PC-3 (cell line): ENCODE measurements at regions not wholly inside any gene's neighbourhood (a gene's known extent, or its start where the extent isn't known, plus 50 kb on each side); places are given as distances from the start of the nearest gene placed in this dataset.

Experiments used
- ATAC-seq: fragments of 200-7000 bp; cut with Tn5 transposase; 2 replicates; pipeline ENCODE4 v1.9.1; 2020; ENCODE audit warnings: mild to moderate bottlenecking, moderate library complexity
- BruUV-seq: library from RNA; stranded (reverse); fragments of 400-500 nt; replicated peaks from 2 replicates; lab custom pipeline; 2021; lab: Mats Ljungman, UMichigan
- CTCF ChIA-PET: fragments of 300-600 bp; sonication (Branson Sonifier 250); formaldehyde crosslinking; loops from one replicate; lab custom pipeline; 2022; ENCODE audit warnings: antibody characterized with exemption; lab: Charles Lee
- POLR2A ChIA-PET: fragments of 300-600 bp; sonication (Branson Sonifier 250); formaldehyde crosslinking; loops from one replicate; lab custom pipeline; 2022; ENCODE audit warnings: antibody characterized with exemption; ENCODE audit not compliant: unreplicated experiment; lab: Charles Lee
- DNase-seq: peaks from one replicate; pipeline ENCODE4 v3.0.0-alpha.2; 2015
- H2AFZ ChIP-seq: fragments of 300-600 bp; sonication (generic); 2 replicates; pipeline ENCODE4 v1.6.0; 2016; ENCODE audit warnings: antibody characterized with exemption, low read length
- H3F3A ChIP-seq: fragments of 300-600 bp; sonication (generic); one replicate; pipeline ENCODE4 v1.6.0; 2017; ENCODE audit warnings: antibody characterized with exemption, low read length, control low read depth, mild to moderate bottlenecking; ENCODE audit not compliant: unreplicated experiment
- H3K27ac ChIP-seq: fragments of 300-600 bp; sonication (generic); 2 replicates; pipeline ENCODE4 v1.5.1; 2016; ENCODE audit warnings: mild to moderate bottlenecking, low read length
- H3K27me3 ChIP-seq: fragments of 300-600 bp; sonication (generic); 2 replicates; pipeline ENCODE4 v1.6.1; 2016; ENCODE audit warnings: low read length, mixed read lengths
- H3K36me3 ChIP-seq: fragments of 300-600 bp; sonication (generic); 2 replicates; pipeline ENCODE4 v1.6.1; 2016; ENCODE audit warnings: low read depth, mixed run types, low read length, mixed read lengths
- H3K4me1 ChIP-seq: fragments of 300-600 bp; sonication (generic); 2 replicates; pipeline ENCODE4 v1.5.1; 2016; ENCODE audit warnings: low read length; ENCODE audit not compliant: insufficient read depth
- H3K4me2 ChIP-seq: fragments of 300-600 bp; sonication (generic); 2 replicates; pipeline ENCODE4 v1.6.0; 2016; ENCODE audit warnings: low read length
- H3K4me3 ChIP-seq: fragments of 300-600 bp; sonication (generic); 2 replicates; pipeline ENCODE4 v1.5.1; 2016; ENCODE audit warnings: mild to moderate bottlenecking, low read length, mixed read lengths
- H3K79me2 ChIP-seq: fragments of 300-600 bp; sonication (generic); 2 replicates; pipeline ENCODE4 v1.6.1; 2017; ENCODE audit warnings: low read length, mixed read lengths
- H3K9ac ChIP-seq: fragments of 300-600 bp; sonication (generic); 2 replicates; pipeline ENCODE4 v1.6.0; 2016; ENCODE audit warnings: mild to moderate bottlenecking, low read length
- H3K9me2 ChIP-seq: fragments of 300-600 bp; sonication (generic); replicated peaks from 2 replicates; pipeline ENCODE4 v1.6.1; 2016; ENCODE audit warnings: mixed run types, low read length, mixed read lengths
- H3K9me3 ChIP-seq: fragments of 300-600 bp; sonication (generic); 2 replicates; pipeline ENCODE4 v1.6.1; 2016; ENCODE audit warnings: low read length, mixed read lengths
- H4K20me1 ChIP-seq: fragments of 300-600 bp; sonication (generic); 2 replicates; pipeline ENCODE4 v1.6.1; 2016; ENCODE audit warnings: low read length, mixed read lengths
- CTCF ChIP-seq: fragments of 300-600 bp; sonication (generic); conservative IDR thresholded peaks from 2 replicates; pipeline ENCODE4 v1.5.1; 2017; ENCODE audit warnings: antibody characterized with exemption, low read depth, mild to moderate bottlenecking, low read length
- EZH2 ChIP-seq: fragments of 300-600 bp; sonication (generic); IDR thresholded peaks from one replicate; pipeline ENCODE4 v1.6.1; 2017; ENCODE audit warnings: antibody characterized with exemption, mild to moderate bottlenecking, low read length; ENCODE audit not compliant: unreplicated experiment
- EZH2phosphoT487 ChIP-seq: fragments of 300-600 bp; sonication (generic); IDR thresholded peaks from 2 replicates; pipeline ENCODE4 v1.6.1; 2018; ENCODE audit warnings: mild to moderate bottlenecking, antibody characterized with exemption, low read length, borderline replicate concordance
- intact Hi-C: fragments of 100-400 bp; cut with micrococcal nuclease; formaldehyde crosslinking; loops from 2 replicates; pipeline ENCODE4 v1.9.0; 2023

- TF ChIP-seq EZH2 (no peak), EZH2phosphoT487 (no peak), CTCF (no peak)
- ATAC-seq (no peak), DNase-seq (peak; percentile 35)
- Histone ChIP-seq H3K9me3 (no peaks in the 10 kb centered on the region), H3K27ac (no peak overlapping the region), H3K36me3 (no peaks in the 10 kb centered on the region), H3K79me2 (no peaks in the 10 kb centered on the region), H3K9ac (no peak overlapping the region), H2AFZ (peak overlapping the region; percentile 15; the same call in 1 of the 2 replicates), H3K4me3 (no peak overlapping the region), H3F3A (no peaks in the 10 kb centered on the region), H3K9me2 (no peaks in the 10 kb centered on the region), H3K4me1 (no peaks in the 10 kb centered on the region), H3K4me2 (no peak overlapping the region), H3K27me3 (no peaks in the 10 kb centered on the region), H4K20me1 (no peaks in the 10 kb centered on the region)
- CTCF ChIA-PET: no interaction called here
- BruUV-seq: no TSS peak
- POLR2A ChIA-PET: no interaction called here
- intact Hi-C loops: no loop called here
Measured at GRCh38 chr2:62383846-62384245, 122.1 kb downstream of the TMEM17 start.

- H3K27me3 ChIP-seq: no peaks in the 10 kb centered on the region
- POLR2A ChIA-PET: no interaction called here
Measured at GRCh38 chr2:62382757-62383156, 123.2 kb downstream of the TMEM17 start.

GRCh38 chr2:62382122-62382521 lies 123.9 kb downstream of the TMEM17 start:
- Histone ChIP-seq H3K9ac (no peak overlapping the region), H4K20me1 (no peaks in the 10 kb centered on the region), H3K27ac (no peak overlapping the region), H3K79me2 (no peaks in the 10 kb centered on the region), H3K4me2 (no peak overlapping the region), H3K9me3 (no peaks in the 10 kb centered on the region), H3K4me1 (no peaks in the 10 kb centered on the region), H3K27me3 (no peaks in the 10 kb centered on the region), H3K9me2 (no peaks in the 10 kb centered on the region), H3K4me3 (no peak overlapping the region), H3K36me3 (no peaks in the 10 kb centered on the region), H2AFZ (no peak overlapping the region), H3F3A (no peaks in the 10 kb centered on the region)
- POLR2A ChIA-PET: no interaction called here
- BruUV-seq: no TSS peak
- DNase-seq (peak; percentile 4), ATAC-seq (no peak)
- CTCF ChIA-PET: no interaction called here
- intact Hi-C loops: no loop called here
- TF ChIP-seq EZH2: no peak
- TF ChIP-seq EZH2phosphoT487: no peak
- TF ChIP-seq CTCF: no peak

More at GRCh38 chr2:62382757-62383156, 123.2 kb downstream of the TMEM17 start:
- no peaks in the 10 kb centered on the region for H3K36me3 ChIP-seq
- CTCF ChIA-PET: no interaction called here
- no peak overlapping the region for H3K27ac ChIP-seq
- no peak overlapping the region for H3K4me2 ChIP-seq
- no peaks in the 10 kb centered on the region for H3K9me2 ChIP-seq
- H2AFZ ChIP-seq: no peak overlapping the region
- no TSS peak for BruUV-seq
- TF ChIP-seq CTCF (no peak), EZH2phosphoT487 (no peak), EZH2 (no peak)
- H3K9me3 ChIP-seq: no peaks in the 10 kb centered on the region
- H3K4me3 ChIP-seq: no peak overlapping the region
- no peaks in the 10 kb centered on the region for H4K20me1 ChIP-seq
- H3K9ac ChIP-seq: no peak overlapping the region
- H3K79me2 ChIP-seq: no peaks in the 10 kb centered on the region
- no peak for DNase-seq
- no peaks in the 10 kb centered on the region for H3F3A ChIP-seq
- intact Hi-C loops: no loop called here
- ATAC-seq: no peak
- no peaks in the 10 kb centered on the region for H3K4me1 ChIP-seq
